GM19463 (cell line): ENCODE measurements at regions not wholly inside any gene's neighbourhood (a gene's known extent, or its start where the extent isn't known, plus 50 kb on each side); places are given as distances from the start of the nearest gene placed in this dataset.

Experiments
- ATAC-seq: cut with Tn5 transposase; IDR thresholded peaks from one replicate; pipeline ENCODE4 v1.9.1; 2021; ENCODE audit warnings: mild to moderate bottlenecking, moderate library complexity; ENCODE audit not compliant: unreplicated experiment

GRCh38 chr5:4053136-4053535, 457.5 kb downstream of the IRX1 start:
- ATAC-seq: no peak

- ATAC-seq: no peak
These were observed 458.5 kb downstream of the IRX1 start for GRCh38 chr5:4054092-4054491.

DNA sequence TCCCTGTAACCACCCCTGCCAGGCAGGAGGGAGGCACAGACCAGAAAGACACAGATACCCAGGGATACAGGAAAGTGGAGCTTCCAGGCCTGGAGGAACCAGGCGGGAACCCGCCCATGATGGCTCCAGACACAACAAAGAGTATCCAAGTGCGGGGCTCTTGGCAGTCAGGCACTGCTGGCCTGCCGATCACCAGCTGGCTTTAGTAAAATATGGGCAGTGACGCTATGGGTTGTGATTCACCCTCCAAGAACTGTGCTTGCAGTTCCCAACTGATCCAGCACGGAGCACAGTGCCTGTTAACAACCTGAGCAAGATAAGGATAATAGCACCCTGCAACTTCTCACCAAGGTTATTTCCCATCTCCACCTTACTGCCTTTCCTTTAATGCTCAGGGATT, 463.3 kb downstream of the IRX1 start:
- no peak for ATAC-seq

- no peak for ATAC-seq
These were observed 470.1 kb downstream of the IRX1 start for GRCh38 chr5:4065472-4066320.

GRCh38 chr5:4068171-4068570, 472.5 kb downstream of the IRX1 start:
- no peak for ATAC-seq

DNA sequence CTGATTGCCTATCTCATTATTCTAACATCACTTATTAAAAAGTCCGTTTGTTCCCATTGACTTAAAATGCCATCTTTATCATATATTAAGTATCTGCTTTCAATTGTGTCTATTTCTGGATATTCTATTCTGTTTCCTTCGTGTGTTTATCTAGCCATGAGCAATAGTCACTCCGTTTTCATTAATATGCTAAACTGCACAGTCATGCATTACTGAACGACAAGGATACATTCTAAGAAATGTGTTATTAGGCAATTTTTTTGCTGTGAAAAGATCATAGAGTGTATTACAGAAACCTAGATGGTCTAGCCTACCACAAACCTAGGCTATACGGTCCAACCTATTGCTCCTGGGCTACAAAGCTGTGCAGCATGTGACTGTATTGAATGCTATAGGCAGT, 482.9 kb downstream of the IRX1 start:
- no peak for ATAC-seq

DNA sequence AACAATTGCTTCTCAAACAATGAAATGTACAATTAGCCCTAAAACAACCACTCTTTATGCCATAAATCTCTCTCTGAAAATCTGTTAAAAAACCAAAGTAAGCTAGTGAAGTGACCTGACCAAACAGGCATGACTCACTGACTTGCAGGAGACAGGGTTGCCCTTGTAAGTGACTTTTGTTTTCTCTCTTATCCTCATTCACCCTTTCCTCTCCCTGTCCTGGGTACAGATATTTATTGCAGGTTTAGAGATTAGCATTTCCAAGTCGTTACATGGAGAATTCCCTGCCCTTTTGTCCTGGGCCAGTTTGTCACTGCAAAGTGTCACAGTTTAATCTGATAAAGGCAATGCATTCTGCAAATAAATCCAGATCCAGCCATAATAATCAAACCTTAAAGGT, 484.2 kb downstream of the IRX1 start:
- ATAC-seq: no peak

DNA sequence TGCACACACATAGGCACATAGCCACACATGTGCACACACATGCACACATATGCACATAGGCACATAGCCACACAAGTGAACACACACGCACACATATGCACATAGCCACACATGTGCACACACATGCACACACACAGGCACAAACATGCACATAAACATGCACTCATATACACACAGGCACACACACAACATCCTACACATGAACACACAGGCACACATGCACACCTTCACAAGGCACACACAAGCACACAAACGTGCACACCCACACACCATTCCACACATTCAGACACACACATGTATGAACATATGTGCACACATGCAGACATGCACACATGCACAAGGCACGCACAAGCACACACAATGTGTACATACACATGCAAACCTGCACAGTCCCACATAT, 484.7 kb downstream of the IRX1 start:
- ATAC-seq: no peak

GRCh38 chr5:4081059-4081458, 485.4 kb downstream of the IRX1 start:
- ATAC-seq: no peak

DNA sequence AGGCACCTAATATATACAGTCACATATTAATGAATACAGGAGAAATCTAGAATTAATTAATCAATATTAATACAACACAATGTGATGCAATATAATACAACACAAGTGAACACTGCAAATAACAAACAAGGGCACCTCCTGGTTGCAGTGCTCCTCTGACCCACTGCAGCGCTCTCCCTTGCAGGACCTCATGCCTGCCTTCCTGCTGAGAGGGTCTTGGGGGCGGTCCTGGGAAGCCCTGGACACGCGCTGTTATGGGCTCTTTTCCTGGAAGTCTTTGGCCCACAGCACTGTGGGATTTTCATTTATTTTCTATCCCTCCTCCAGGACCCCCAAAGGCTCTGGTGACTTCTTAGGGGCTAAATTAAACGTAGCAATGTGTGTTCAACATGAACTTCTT, 485.8 kb downstream of the IRX1 start:
- no peak for ATAC-seq

GRCh38 chr5:4082966-4083564, 487.4 kb downstream of the IRX1 start:
- ATAC-seq: no peak

GRCh38 chr5:4083591-4084337, 488.1 kb downstream of the IRX1 start:
- ATAC-seq: no peak

DNA sequence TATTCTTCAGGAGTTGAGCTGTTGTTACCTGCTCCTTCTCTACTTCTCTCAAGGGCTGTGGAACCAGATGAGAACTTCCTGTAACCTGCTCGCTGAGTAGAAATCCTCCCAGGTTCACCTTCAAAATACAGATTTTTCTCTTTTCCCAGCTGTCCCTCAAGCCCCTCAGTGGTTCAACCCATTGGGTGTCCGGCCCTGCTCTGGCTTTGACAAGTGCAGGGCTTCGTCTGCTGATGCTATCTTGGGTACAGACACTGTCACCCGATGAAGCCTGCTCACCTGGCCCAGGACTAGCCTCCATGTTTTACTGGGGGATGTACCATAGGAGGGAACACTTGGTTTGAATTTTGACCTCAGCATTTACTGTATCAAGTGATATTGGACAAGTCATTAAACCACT, 490.4 kb downstream of the IRX1 start:
- ATAC-seq: no peak

GRCh38 chr5:4087110-4087509, 491.5 kb downstream of the IRX1 start:
- no peak for ATAC-seq

DNA sequence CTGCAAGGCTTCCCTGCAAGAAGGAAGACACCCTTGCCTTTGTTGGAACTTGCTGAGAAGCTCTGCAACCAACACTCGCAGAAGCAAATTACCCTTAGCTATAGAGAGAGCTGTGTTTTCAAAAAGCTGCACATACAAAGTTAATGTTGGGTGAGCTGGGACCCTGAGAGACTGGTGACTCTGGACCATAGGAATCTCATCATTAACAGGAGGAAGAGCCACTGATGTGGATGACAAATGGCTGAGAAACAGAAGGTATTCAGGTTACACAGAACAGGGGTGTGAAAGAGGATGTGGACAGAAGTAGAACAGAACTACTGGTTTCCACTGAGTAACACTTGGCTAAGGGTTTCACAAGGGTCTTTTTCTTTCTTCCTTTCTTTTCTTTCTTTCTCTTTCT, 493.5 kb downstream of the IRX1 start:
- no peak for ATAC-seq

GRCh38 chr5:4093236-4093635, 497.6 kb downstream of the IRX1 start:
- ATAC-seq: no peak

- no peak for ATAC-seq
These were observed 498.3 kb downstream of the IRX1 start for GRCh38 chr5:4093970-4094369.

- no peak for ATAC-seq
These were observed 500.4 kb downstream of the IRX1 start for GRCh38 chr5:4095918-4096630.

DNA sequence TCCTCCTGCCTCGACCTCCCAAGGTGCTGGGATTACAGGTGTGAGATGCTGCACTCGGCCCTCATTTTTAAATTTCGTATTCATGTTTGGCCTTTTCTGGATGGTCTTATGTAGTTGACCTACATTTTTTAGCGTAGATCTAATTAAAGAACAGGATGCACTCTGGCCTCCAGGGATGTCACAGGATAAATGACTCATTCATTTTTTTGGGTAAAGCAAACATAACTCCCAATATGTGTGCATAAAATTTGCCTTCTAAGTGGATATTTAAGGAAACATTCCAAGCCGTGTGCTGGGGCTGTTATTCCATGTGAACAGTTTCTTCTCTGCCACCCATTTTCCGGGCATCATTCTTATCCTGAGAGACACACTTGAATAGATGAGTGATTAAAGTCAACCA, 501.6 kb downstream of the IRX1 start:
- no peak for ATAC-seq

GRCh38 chr5:4098226-4098625, 502.6 kb downstream of the IRX1 start:
- ATAC-seq: no peak

GRCh38 chr5:4099386-4099785, 503.8 kb downstream of the IRX1 start:
- ATAC-seq: no peak
